HG02840 (cell line): ENCODE measurements at regions not wholly inside any gene's neighbourhood (a gene's known extent, or its start where the extent isn't known, plus 50 kb on each side); places are given as distances from the start of the nearest gene placed in this dataset.

Experiments used
- ATAC-seq: cut with Tn5 transposase; IDR thresholded peaks from one replicate; pipeline ENCODE4 v1.9.1; 2021; ENCODE audit warnings: mild to moderate bottlenecking, moderate library complexity, moderate number of reproducible peaks; ENCODE audit not compliant: unreplicated experiment, low FRiP score

- no peak for ATAC-seq
Measured at GRCh38 chr2:59568461-59568860, 985.0 kb downstream of the BCL11A start.

- ATAC-seq, result no peak
Measured at GRCh38 chr2:59567151-59567550, 986.3 kb downstream of the BCL11A start.

- ATAC-seq, result no peak
Measured at GRCh38 chr2:59566739-59567138, 986.7 kb downstream of the BCL11A start.

- ATAC-seq, result no peak
Measured at GRCh38 chr2:59561281-59561680, 992.2 kb downstream of the BCL11A start.

GRCh38 chr2:59560769-59561168 is 992.7 kb downstream of the BCL11A start:
- no peak for ATAC-seq

GRCh38 chr2:59540864-59541263 is 1012.6 kb downstream of the BCL11A start:
- no peak for ATAC-seq

GRCh38 chr2:59538398-59538911 is 1015.0 kb downstream of the BCL11A start:
- no peak for ATAC-seq

GRCh38 chr2:59532808-59533207 is 1020.6 kb downstream of the BCL11A start:
- no peak for ATAC-seq

- ATAC-seq, result no peak
Measured at GRCh38 chr2:59530258-59530657, 1023.2 kb downstream of the BCL11A start.

GRCh38 chr2:59529726-59530125 is 1023.7 kb downstream of the BCL11A start:
- no peak for ATAC-seq

GRCh38 chr2:59528525-59528924 is 1024.9 kb downstream of the BCL11A start:
- no peak for ATAC-seq

- ATAC-seq, result no peak
Measured at GRCh38 chr2:59502981-59503380, 1050.5 kb downstream of the BCL11A start.

- no peak for ATAC-seq
Measured at GRCh38 chr2:59490994-59491393, 1062.5 kb downstream of the BCL11A start.

- ATAC-seq, result no peak
Measured at GRCh38 chr2:59490192-59490591, 1063.3 kb downstream of the BCL11A start.

GRCh38 chr2:59484673-59485072 is 1068.8 kb downstream of the BCL11A start:
- no peak for ATAC-seq

- no peak for ATAC-seq
Measured at GRCh38 chr2:59463426-59463825, 1090.0 kb downstream of the BCL11A start.

GRCh38 chr2:59462422-59463197 is 1090.8 kb downstream of the BCL11A start:
- ATAC-seq, result no peak

GRCh38 chr2:59461127-59461526 is 1092.3 kb downstream of the BCL11A start:
- no peak for ATAC-seq

- ATAC-seq, result no peak
Measured at GRCh38 chr2:59458800-59459199, 1094.7 kb downstream of the BCL11A start.

GRCh38 chr2:59456285-59456684 is 1097.2 kb downstream of the BCL11A start:
- ATAC-seq, result no peak

GRCh38 chr2:59449274-59449673 is 1104.2 kb downstream of the BCL11A start:
- no peak for ATAC-seq

- no peak for ATAC-seq
Measured at GRCh38 chr2:59440491-59440890, 1113.0 kb downstream of the BCL11A start.
